Liver (tissue), 8 donors: ENCODE measurements at regions not wholly inside any gene's neighbourhood (a gene's known extent, or its start where the extent isn't known, plus 50 kb on each side); places are given as distances from the start of the nearest gene placed in this dataset.
"Not testable (repeated sequence)": the region's sequence is repeated elsewhere in the genome, so short reads cannot be mapped to it uniquely, and the experiment has no call there.

ENCODE experiments used
- DNase-seq: peaks from one replicate; pipeline ENCODE4 v3.0.0-alpha.2; 2017; ENCODE audit warnings: low spot score
- H3K27ac ChIP-seq, 2 donors: one replicate each; pipeline ENCODE4 v1.7.0; 2013; ENCODE audit warnings: inconsistent platforms in 2 of 2, low read length in 2 of 2, control low read depth in 1 of 2, low read depth in 1 of 2, mild to moderate bottlenecking in 1 of 2
- H3K27me3 ChIP-seq, 4 donors: one replicate each; pipeline versions ENCODE4 v1.6.1 to v1.7.0; 2013; ENCODE audit warnings: low read length in 3 of 4, inconsistent platforms in 1 of 4, mild to moderate bottlenecking in 1 of 4, moderate library complexity in 1 of 4; ENCODE audit not compliant: control insufficient read depth in 4 of 4, insufficient read depth in 4 of 4
- H3K36me3 ChIP-seq, 4 donors: one replicate each; pipeline versions ENCODE4 v1.6.1 to v1.7.0; 2013; ENCODE audit warnings: low read length in 3 of 4, mild to moderate bottlenecking in 3 of 4, low read depth in 1 of 4, moderate library complexity in 1 of 4; ENCODE audit not compliant: control insufficient read depth in 4 of 4, insufficient read depth in 3 of 4
- H3K4me1 ChIP-seq, 4 donors: one replicate each; pipeline versions ENCODE4 v1.6.1 to v1.7.0; 2013; ENCODE audit warnings: low read length in 3 of 4, mild to moderate bottlenecking in 3 of 4, moderate library complexity in 1 of 4; ENCODE audit not compliant: control insufficient read depth in 4 of 4, insufficient read depth in 4 of 4
- H3K4me3 ChIP-seq, 3 donors: one replicate each; pipeline versions ENCODE4 v1.6.1 to v1.7.0; 2013; ENCODE audit warnings: low read length in 3 of 3, control low read depth in 1 of 3, low read depth in 1 of 3, mild to moderate bottlenecking in 1 of 3
- H3K9ac ChIP-seq, 2 donors: one replicate each; pipeline ENCODE4 v1.7.0; 2013; ENCODE audit warnings: low read length in 2 of 2, mild to moderate bottlenecking in 2 of 2, moderate library complexity in 2 of 2, control low read depth in 1 of 2, low read depth in 1 of 2
- H3K9me3 ChIP-seq, 4 donors: one replicate each; pipeline versions ENCODE4 v1.6.1 to v1.7.0; 2013; ENCODE audit warnings: low read length in 3 of 4; ENCODE audit not compliant: control insufficient read depth in 4 of 4
- ATF3 ChIP-seq: IDR thresholded peaks from 2 replicates; pipeline ENCODE4 v1.6.1; 2016; ENCODE audit warnings: antibody characterized with exemption
- EGR1 ChIP-seq, 2 donors: IDR thresholded peaks; 2 replicates each; pipeline ENCODE4 v1.6.1; 2016 to 2018; ENCODE audit warnings: antibody characterized with exemption in 2 of 2, low read depth in 2 of 2
- FOXA1 ChIP-seq: IDR thresholded peaks from 2 replicates; pipeline ENCODE4 v1.6.1; 2016; ENCODE audit warnings: antibody characterized with exemption
- FOXA2 ChIP-seq: IDR thresholded peaks from 2 replicates; pipeline ENCODE4 v1.6.1; 2016; ENCODE audit warnings: antibody characterized with exemption
- GABPA ChIP-seq, 2 donors: IDR thresholded peaks in 1 of 2; conservative IDR thresholded peaks in 1 of 2; 2 replicates each; pipeline ENCODE4 v1.6.1; 2016; ENCODE audit warnings: antibody characterized with exemption in 2 of 2, mild to moderate bottlenecking in 1 of 2, moderate library complexity in 1 of 2
- HNF4A ChIP-seq, 2 donors: conservative IDR thresholded peaks; 2 replicates each; pipeline ENCODE4 v1.6.1; 2016; ENCODE audit warnings: antibody characterized with exemption in 2 of 2, mild to moderate bottlenecking in 2 of 2
- HNF4G ChIP-seq: IDR thresholded peaks from 2 replicates; pipeline ENCODE4 v1.6.1; 2016; ENCODE audit warnings: antibody characterized with exemption
- JUND ChIP-seq, 2 donors: IDR thresholded peaks; 2 replicates each; pipeline ENCODE4 v1.6.1; 2016; ENCODE audit warnings: antibody characterized with exemption in 2 of 2
- NR2F2 ChIP-seq: IDR thresholded peaks from 2 replicates; pipeline ENCODE4 v1.6.1; 2016; ENCODE audit warnings: antibody characterized with exemption
- RAD21 ChIP-seq, 2 donors: IDR thresholded peaks; 2 replicates each; pipeline ENCODE4 v1.6.1; 2016; ENCODE audit warnings: antibody characterized with exemption in 2 of 2, mild to moderate bottlenecking in 2 of 2
- RXRA ChIP-seq, 2 donors: IDR thresholded peaks; 2 replicates each; pipeline ENCODE4 v1.6.1; 2017 to 2018; ENCODE audit warnings: antibody characterized with exemption in 2 of 2, mild to moderate bottlenecking in 1 of 2
- SP1 ChIP-seq: IDR thresholded peaks from 2 replicates; pipeline ENCODE4 v1.6.1; 2018; ENCODE audit warnings: antibody characterized with exemption, mild to moderate bottlenecking
- TAF1 ChIP-seq: conservative IDR thresholded peaks from 2 replicates; pipeline ENCODE4 v1.6.1; 2016; ENCODE audit warnings: antibody characterized with exemption, mild to moderate bottlenecking
- YY1 ChIP-seq: IDR thresholded peaks from 2 replicates; pipeline ENCODE4 v1.6.1; 2016; ENCODE audit warnings: antibody characterized with exemption, mild to moderate bottlenecking
- ZBTB33 ChIP-seq: IDR thresholded peaks from 2 replicates; pipeline ENCODE4 v1.6.1; 2016; ENCODE audit warnings: antibody characterized with exemption
- WGBS: extraction: QIAGEN DNeasy Blood & Tissue Kit; methylation state at CpG from one replicate; pipeline ENCODE4 v1.1.7; 2013; 5-methylcytosine and 5-hydroxymethylcytosine counted together
- TF ChIP-seq, protein P1 (sequence below): IDR thresholded peaks from 2 replicates; pipeline ENCODE4 v1.6.1; 2016; ENCODE audit warnings: antibody characterized with exemption, mild to moderate bottlenecking
- TF ChIP-seq, protein P2 (sequence below): fragments of 150-350 bp; IDR thresholded peaks from 2 replicates; pipeline ENCODE4 v1.5.1; 2017; ENCODE audit warnings: improper control_type of control experiment, low read depth, low read length; ENCODE audit not compliant: missing input control
- TF ChIP-seq, protein P3 (sequence below): IDR thresholded peaks from 2 replicates; pipeline ENCODE4 v1.6.1; 2016; ENCODE audit warnings: antibody characterized with exemption
- donor health status: healthy.
- donor health status: healthy.
- donor health status: healthy.
- donor health status: healthy.
- donor health status: healthy.

- WGBS = 10% methylated on average over 42 of the region's 42 CpGs
- no peak for TF ChIP-seq JUND (IDR thresholded peaks at IDR 0.05)
- TF ChIP-seq, protein P1, sequence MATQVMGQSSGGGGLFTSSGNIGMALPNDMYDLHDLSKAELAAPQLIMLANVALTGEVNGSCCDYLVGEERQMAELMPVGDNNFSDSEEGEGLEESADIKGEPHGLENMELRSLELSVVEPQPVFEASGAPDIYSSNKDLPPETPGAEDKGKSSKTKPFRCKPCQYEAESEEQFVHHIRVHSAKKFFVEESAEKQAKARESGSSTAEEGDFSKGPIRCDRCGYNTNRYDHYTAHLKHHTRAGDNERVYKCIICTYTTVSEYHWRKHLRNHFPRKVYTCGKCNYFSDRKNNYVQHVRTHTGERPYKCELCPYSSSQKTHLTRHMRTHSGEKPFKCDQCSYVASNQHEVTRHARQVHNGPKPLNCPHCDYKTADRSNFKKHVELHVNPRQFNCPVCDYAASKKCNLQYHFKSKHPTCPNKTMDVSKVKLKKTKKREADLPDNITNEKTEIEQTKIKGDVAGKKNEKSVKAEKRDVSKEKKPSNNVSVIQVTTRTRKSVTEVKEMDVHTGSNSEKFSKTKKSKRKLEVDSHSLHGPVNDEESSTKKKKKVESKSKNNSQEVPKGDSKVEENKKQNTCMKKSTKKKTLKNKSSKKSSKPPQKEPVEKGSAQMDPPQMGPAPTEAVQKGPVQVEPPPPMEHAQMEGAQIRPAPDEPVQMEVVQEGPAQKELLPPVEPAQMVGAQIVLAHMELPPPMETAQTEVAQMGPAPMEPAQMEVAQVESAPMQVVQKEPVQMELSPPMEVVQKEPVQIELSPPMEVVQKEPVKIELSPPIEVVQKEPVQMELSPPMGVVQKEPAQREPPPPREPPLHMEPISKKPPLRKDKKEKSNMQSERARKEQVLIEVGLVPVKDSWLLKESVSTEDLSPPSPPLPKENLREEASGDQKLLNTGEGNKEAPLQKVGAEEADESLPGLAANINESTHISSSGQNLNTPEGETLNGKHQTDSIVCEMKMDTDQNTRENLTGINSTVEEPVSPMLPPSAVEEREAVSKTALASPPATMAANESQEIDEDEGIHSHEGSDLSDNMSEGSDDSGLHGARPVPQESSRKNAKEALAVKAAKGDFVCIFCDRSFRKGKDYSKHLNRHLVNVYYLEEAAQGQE = peak; percentile 94
- H3K9ac ChIP-seq = no peak overlapping the region
- no peaks in the 10 kb centered on the region for H3K36me3 ChIP-seq
- H3K27ac ChIP-seq = no peak overlapping the region
- H3K4me1 ChIP-seq = peaks cover 0 to 5% (median 4%) of the 10 kb centered on the region in 4 donors
- H3K4me3 ChIP-seq = no peak overlapping the region
- H3K27me3 ChIP-seq = no peaks in the 10 kb centered on the region
- H3K9me3 ChIP-seq = no peaks in the 10 kb centered on the region
- DNase-seq = peak; percentile 53
Observed at GRCh38 chr1:242890192-242890741, 364.8 kb downstream of the CEP170 start.

GRCh38 chr1:242886137-242886536, 361.6 kb upstream of the PLD5 start:
- no peak overlapping the region for H3K9ac ChIP-seq
- 9% methylated on average over 2 of the region's 2 CpGs for WGBS
- no peak overlapping the region for H3K4me3 ChIP-seq
- TF ChIP-seq, protein P2, sequence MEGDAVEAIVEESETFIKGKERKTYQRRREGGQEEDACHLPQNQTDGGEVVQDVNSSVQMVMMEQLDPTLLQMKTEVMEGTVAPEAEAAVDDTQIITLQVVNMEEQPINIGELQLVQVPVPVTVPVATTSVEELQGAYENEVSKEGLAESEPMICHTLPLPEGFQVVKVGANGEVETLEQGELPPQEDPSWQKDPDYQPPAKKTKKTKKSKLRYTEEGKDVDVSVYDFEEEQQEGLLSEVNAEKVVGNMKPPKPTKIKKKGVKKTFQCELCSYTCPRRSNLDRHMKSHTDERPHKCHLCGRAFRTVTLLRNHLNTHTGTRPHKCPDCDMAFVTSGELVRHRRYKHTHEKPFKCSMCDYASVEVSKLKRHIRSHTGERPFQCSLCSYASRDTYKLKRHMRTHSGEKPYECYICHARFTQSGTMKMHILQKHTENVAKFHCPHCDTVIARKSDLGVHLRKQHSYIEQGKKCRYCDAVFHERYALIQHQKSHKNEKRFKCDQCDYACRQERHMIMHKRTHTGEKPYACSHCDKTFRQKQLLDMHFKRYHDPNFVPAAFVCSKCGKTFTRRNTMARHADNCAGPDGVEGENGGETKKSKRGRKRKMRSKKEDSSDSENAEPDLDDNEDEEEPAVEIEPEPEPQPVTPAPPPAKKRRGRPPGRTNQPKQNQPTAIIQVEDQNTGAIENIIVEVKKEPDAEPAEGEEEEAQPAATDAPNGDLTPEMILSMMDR = no peak
- TF ChIP-seq RXRA (IDR thresholded peaks at IDR 0.05) (no peak), SP1 (peak; percentile 44), GABPA (IDR thresholded peaks at IDR 0.05 in 1 of 2, conservative IDR thresholded peaks at IDR 0.05 in 1 of 2) (peak in 1 of 2 donors; percentile 49), NR2F2 (no peak), ATF3 (no peak), JUND (IDR thresholded peaks at IDR 0.05) (no peak), HNF4G (no peak), EGR1 (IDR thresholded peaks at IDR 0.05; ENCODE audit: low read depth in 2 of 2) (no peak), RAD21 (IDR thresholded peaks at IDR 0.05) (no peak), FOXA1 (no peak), TAF1 (no peak), ZBTB33 (no peak), FOXA2 (no peak), HNF4A (conservative IDR thresholded peaks at IDR 0.05) (peak in 1 of 2 donors; percentile 18), YY1 (no peak)
- TF ChIP-seq, protein P3, sequence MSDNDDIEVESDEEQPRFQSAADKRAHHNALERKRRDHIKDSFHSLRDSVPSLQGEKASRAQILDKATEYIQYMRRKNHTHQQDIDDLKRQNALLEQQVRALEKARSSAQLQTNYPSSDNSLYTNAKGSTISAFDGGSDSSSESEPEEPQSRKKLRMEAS = no peak
- TF ChIP-seq, protein P1 = no peak
- DNase-seq = no peak
- H3K9me3 ChIP-seq = no peaks in the 10 kb centered on the region
- H3K27ac ChIP-seq = no peak overlapping the region
- H3K4me1 ChIP-seq = peaks cover 0 to 5% (median 4%) of the 10 kb centered on the region in 4 donors
- no peaks in the 10 kb centered on the region for H3K27me3 ChIP-seq
- no peaks in the 10 kb centered on the region for H3K36me3 ChIP-seq

GRCh38 chr1:242880022-242880421, 355.5 kb upstream of the PLD5 start:
- H3K9ac ChIP-seq, H3K9me3 ChIP-seq, H3K27me3 ChIP-seq, H3K27ac ChIP-seq, DNase-seq, H3K36me3 ChIP-seq, H3K4me1 ChIP-seq, H3K4me3 ChIP-seq: not testable (repeated sequence)
- WGBS = 55% methylated on average over 5 of the region's 5 CpGs
